NT2/D1 (cell line): ENCODE measurements at regions not wholly inside any gene's neighbourhood (a gene's known extent, or its start where the extent isn't known, plus 50 kb on each side); places are given as distances from the start of the nearest gene placed in this dataset.

Source experiments
- DNase-seq: peaks from one replicate; pipeline ENCODE4 v3.0.0-alpha.2; 2011; ENCODE audit warnings: low read depth, low spot score
- H3K27me3 ChIP-seq: 2 replicates; pipeline ENCODE4 v1.6.0; 2011; ENCODE audit warnings: mild to moderate bottlenecking; ENCODE audit not compliant: insufficient read length, insufficient read depth
- H3K36me3 ChIP-seq: 2 replicates; pipeline ENCODE4 v1.6.1; 2011; ENCODE audit warnings: mild to moderate bottlenecking, low read length, mixed read lengths; ENCODE audit not compliant: insufficient read depth, insufficient read length
- H3K4me1 ChIP-seq: 2 replicates; pipeline ENCODE4 v1.5.1; 2011; ENCODE audit not compliant: insufficient read depth, insufficient read length
- H3K4me3 ChIP-seq: 2 replicates; pipeline ENCODE4 v1.5.1; 2011; ENCODE audit warnings: low read depth; ENCODE audit not compliant: insufficient read length
- H3K9ac ChIP-seq: 2 replicates; pipeline ENCODE4 v1.6.0; 2011; ENCODE audit warnings: low read depth; ENCODE audit not compliant: insufficient read length
- H3K9me3 ChIP-seq: 2 replicates; pipeline ENCODE4 v1.5.1; 2011; ENCODE audit warnings: mild to moderate bottlenecking, low read length; ENCODE audit not compliant: insufficient read depth
- SUZ12 ChIP-seq: IDR thresholded peaks from 2 replicates; pipeline ENCODE4 v1.6.1; 2011; ENCODE audit not compliant: insufficient read length, insufficient read depth; ENCODE audit errors: extremely low read depth
- YY1 ChIP-seq: IDR thresholded peaks from 2 replicates; pipeline ENCODE4 v1.6.1; 2011; ENCODE audit not compliant: insufficient read length, insufficient read depth
- ZNF274 ChIP-seq: IDR thresholded peaks from 2 replicates; pipeline ENCODE4 v1.6.1; 2011; ENCODE audit warnings: mild to moderate bottlenecking, low read depth, low read length

DNA sequence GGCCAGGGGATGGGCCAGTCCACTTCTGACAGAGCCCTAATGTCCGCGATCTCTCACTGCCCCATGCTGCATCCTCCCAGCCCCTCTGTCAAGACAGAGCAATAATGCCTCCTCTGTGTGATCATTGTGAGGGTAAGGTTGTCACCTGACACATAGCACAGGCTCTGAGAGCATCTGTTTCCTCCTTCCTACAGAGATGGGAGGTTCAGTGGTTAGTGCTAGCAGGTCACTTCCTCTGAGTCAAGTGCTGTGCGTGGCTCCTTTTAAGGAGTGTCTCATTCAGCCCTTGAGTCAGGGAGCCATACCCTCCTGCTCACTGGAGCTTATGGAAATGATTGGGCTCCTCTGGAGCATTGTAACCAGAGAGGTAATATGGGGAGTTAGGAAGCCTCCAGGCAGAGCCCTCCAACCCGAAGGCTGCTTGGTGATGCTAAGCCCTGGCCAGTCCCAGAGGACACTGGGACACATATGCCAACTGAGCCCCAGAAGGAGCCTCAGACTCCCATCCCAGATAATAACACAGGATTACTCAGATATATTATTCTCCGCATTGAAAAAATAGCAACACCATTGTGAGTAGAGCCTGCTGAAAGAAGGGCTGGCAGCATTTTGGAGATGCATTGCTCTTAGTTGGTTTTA, 189.0 kb downstream of the GALNT1 start:
- Histone ChIP-seq H3K9me3 (no peaks in the 10 kb centered on the region), H3K4me3 (no peak overlapping the region), H3K4me1 (no peaks in the 10 kb centered on the region), H3K9ac (no peak overlapping the region), H3K27me3 (no peaks in the 10 kb centered on the region), H3K36me3 (no peaks in the 10 kb centered on the region)
- TF ChIP-seq YY1 (no peak), ZNF274 (no peak)
- no peak for DNase-seq

DNA sequence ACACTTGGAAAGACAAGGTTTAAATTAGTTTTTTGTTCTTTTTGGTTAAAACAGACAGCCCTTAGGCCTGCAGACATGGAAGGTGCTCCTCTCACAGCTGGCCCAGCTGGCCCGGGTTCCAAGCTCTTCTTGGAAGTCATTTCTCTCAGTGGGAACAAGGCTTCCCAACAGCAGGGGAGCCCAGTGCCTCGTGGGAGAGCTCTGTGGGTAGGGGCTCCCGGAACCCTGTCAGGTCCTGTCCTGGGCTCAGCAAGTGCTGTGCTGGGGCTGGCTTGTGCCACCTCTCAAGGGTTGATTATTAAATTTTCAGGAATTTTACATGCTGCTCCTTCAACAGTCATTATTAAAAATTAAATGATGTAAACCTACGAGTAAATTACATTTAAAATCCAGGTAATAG, 189.6 kb downstream of the GALNT1 start:
- H3K4me1 ChIP-seq = no peaks in the 10 kb centered on the region
- TF ChIP-seq SUZ12 (no peak), ZNF274 (no peak), YY1 (no peak)

DNA sequence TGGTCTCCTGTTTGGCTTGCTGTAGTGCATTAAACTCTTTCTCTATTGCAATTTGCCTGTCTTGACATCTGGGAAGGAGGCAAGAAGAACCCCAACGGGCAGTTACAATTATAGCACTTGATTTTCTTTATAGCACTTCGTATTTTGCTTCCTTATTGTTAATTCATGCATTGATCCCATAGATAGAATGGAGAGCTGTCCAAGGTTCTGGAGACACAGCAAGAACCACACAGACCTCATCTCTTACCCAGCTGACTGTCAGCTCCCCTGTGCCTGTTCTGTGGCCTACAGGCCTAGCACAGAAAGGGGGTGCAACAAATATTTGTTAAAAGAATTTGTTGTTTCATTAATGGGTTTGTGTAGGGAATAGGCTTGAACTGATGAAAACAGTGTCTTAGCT, 194.3 kb downstream of the GALNT1 start:
- no peaks in the 10 kb centered on the region for H3K9me3 ChIP-seq
- TF ChIP-seq YY1 = no peak
- TF ChIP-seq SUZ12 = no peak
- TF ChIP-seq ZNF274 = no peak
- H3K9ac ChIP-seq = no peak overlapping the region
- H3K36me3 ChIP-seq = no peaks in the 10 kb centered on the region
- no peaks in the 10 kb centered on the region for H3K27me3 ChIP-seq
- H3K4me3 ChIP-seq = no peak overlapping the region
- no peaks in the 10 kb centered on the region for H3K4me1 ChIP-seq
- DNase-seq = no peak

More for the DNA sequence above, 189.6 kb downstream of the GALNT1 start:
- no peak overlapping the region for H3K9ac ChIP-seq
- H3K9me3 ChIP-seq = no peaks in the 10 kb centered on the region
- no peaks in the 10 kb centered on the region for H3K27me3 ChIP-seq
- no peaks in the 10 kb centered on the region for H3K36me3 ChIP-seq
- no peak overlapping the region for H3K4me3 ChIP-seq
- DNase-seq = no peak

DNA sequence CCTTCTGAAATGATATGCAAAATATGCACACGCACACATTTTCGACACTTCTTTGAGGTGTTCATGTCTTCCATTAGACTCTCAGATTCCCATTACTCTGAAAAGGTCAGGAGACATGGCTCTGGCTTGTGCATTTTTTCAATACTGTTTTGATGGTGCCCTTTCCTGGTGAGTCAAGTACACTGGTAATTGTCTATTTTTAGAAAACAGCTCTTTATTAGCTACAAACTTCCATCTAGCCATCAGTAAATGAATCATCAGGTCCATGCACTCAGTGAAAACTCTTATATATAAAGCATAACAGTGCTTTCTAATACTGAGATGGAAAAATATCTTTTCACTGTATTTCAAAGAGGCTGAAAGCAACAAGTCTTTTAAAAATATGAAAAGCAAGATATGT, 194.9 kb downstream of the GALNT1 start:
- Histone ChIP-seq H3K36me3 (no peaks in the 10 kb centered on the region), H3K4me1 (no peaks in the 10 kb centered on the region), H3K27me3 (no peaks in the 10 kb centered on the region), H3K9ac (no peak overlapping the region), H3K9me3 (no peaks in the 10 kb centered on the region), H3K4me3 (no peak overlapping the region)
- no peak for DNase-seq
- TF ChIP-seq YY1 = no peak
- no peak for TF ChIP-seq ZNF274
- no peak for TF ChIP-seq SUZ12

DNA sequence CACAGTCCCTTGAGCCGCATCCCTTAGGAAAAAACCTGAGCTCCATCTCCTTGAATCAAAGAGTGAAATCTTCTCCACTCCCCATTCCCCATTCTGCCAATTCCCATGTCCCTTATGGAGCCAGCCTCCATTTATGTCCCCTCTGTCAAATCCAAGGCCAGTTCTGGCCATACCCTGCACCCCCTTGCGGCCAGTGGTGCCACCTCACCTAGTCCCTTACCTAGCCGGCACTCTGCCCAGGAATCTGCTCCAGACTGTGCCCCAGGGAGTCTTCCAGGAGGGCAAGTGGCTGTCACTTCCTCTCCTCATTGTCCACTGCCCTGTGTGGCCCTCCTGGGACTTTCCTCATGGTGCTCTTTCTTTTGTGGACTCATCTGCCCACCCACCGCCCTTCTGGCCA, 195.4 kb upstream of the RMP24 start:
- Histone ChIP-seq H3K9ac (no peak overlapping the region), H3K27me3 (no peaks in the 10 kb centered on the region), H3K36me3 (no peaks in the 10 kb centered on the region), H3K9me3 (no peaks in the 10 kb centered on the region), H3K4me3 (no peak overlapping the region), H3K4me1 (no peaks in the 10 kb centered on the region)
- TF ChIP-seq ZNF274 (no peak), YY1 (no peak), SUZ12 (no peak)
- DNase-seq = no peak

DNA sequence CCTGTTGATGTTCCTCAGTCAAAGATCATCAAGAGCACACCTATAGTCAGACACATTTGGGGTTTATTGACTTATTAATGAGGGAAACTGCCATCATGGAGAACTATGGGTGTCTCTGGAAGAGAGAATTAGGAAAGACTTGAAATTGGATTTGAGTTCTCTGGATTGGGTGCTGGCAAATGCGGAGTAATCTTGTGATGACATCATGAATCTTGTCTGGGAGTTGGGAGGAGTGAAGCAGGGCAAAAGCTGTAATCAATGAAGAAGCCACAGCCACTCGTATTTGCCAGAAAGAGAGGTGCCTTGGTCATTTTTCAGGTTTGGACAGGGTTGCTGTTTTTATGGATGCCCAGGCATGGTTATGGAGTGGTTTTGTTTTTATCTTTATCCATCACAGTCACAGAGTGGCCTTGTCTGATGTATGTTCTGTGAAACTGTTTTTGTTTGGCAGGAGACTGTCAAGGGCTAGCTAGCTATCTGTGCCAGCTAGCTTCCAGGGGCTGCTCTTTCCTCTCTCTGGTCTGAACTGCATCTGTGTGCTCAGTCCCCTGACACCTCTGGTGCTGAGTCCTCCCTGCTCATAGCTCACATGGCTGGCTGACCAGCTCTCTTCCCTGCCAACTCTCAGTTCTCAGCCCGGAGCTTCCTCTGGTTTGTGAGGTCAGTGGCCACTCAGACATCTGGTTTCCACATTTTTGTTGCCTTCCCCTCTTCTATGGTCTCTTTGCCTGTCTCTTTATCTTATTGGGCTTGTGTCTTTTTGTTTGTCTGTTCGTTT, 193.4 kb upstream of the RMP24 start:
- no peaks in the 10 kb centered on the region for H3K4me1 ChIP-seq
- H3K27me3 ChIP-seq = no peaks in the 10 kb centered on the region
- no peaks in the 10 kb centered on the region for H3K9me3 ChIP-seq
- no peak overlapping the region for H3K9ac ChIP-seq
- H3K36me3 ChIP-seq = no peaks in the 10 kb centered on the region
- H3K4me3 ChIP-seq = no peak overlapping the region
- DNase-seq = no peak
- no peak for TF ChIP-seq SUZ12
- TF ChIP-seq ZNF274 = no peak
- TF ChIP-seq YY1 = no peak

DNA sequence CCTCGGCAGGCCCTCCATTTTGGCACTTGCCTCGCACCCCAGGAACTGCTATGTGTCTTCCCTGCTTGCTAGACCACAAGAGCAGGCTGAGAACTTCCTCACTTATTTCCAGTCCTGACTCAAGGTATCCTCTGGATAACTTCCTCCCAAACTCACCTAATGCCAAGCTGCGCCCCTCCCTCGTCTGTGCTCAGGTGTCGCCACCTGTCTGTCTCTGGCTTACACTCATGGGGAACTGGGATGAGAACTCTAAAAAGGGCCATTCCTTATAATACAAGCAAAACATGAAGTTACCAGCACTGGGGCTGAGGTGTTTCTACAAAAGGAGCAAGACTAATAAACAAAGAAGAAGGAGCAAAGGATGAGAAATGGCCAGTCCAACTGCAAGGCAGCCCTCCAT, 191.5 kb upstream of the RMP24 start:
- DNase-seq = no peak
- no peak for TF ChIP-seq YY1
- no peak for TF ChIP-seq SUZ12
- no peak for TF ChIP-seq ZNF274
- Histone ChIP-seq H3K9ac (no peak overlapping the region), H3K36me3 (no peaks in the 10 kb centered on the region), H3K4me1 (no peaks in the 10 kb centered on the region), H3K4me3 (no peak overlapping the region), H3K9me3 (no peaks in the 10 kb centered on the region), H3K27me3 (no peaks in the 10 kb centered on the region)

DNA sequence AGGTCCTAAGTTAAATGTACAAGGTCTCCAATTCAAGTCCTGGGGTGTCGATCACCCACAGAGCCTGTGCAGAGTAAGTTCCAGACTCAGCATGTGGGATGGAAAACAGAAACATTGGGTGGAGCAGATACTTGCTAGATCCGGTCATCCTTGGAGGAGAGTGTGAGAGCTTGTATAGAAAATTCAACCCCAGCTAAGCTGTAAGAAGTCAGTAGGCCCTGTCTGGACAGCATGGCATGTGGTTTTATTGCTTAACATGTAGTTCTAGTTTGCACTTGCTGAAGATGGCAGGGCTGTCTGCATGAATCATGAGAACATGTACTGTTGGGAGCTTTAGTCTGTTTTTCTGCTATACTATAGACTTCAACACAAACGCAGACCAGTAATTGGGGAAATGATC, 189.6 kb upstream of the RMP24 start:
- no peak for TF ChIP-seq SUZ12
- TF ChIP-seq YY1 = no peak
- no peak for TF ChIP-seq ZNF274
- no peak overlapping the region for H3K9ac ChIP-seq
- no peak overlapping the region for H3K4me3 ChIP-seq
- no peaks in the 10 kb centered on the region for H3K9me3 ChIP-seq
- no peaks in the 10 kb centered on the region for H3K36me3 ChIP-seq
- no peaks in the 10 kb centered on the region for H3K4me1 ChIP-seq
- no peaks in the 10 kb centered on the region for H3K27me3 ChIP-seq
- DNase-seq = no peak
